HFFc6 (cell line): ENCODE measurements at regions not wholly inside any gene's neighbourhood (a gene's known extent, or its start where the extent isn't known, plus 50 kb on each side); places are given as distances from the start of the nearest gene placed in this dataset.
A peak's percentile ranks its signal among the peaks of the same experiment; 100 is the strongest.

Experiments used
- DNase-seq: peaks from one replicate; pipeline ENCODE4 v3.0.0-alpha.2; 2018
- H3K27ac Mint-ChIP-seq: 2 replicates; pipeline ENCODE4 v1.8.0; 2020; ENCODE audit warnings: mild to moderate bottlenecking, mixed read lengths
- H3K27me3 Mint-ChIP-seq: 2 replicates; pipeline ENCODE4 v1.8.0; 2021; ENCODE audit warnings: mild to moderate bottlenecking, moderate library complexity, mixed read lengths; ENCODE audit not compliant: insufficient read depth
- H3K36me3 Mint-ChIP-seq: 2 replicates; pipeline ENCODE4 v1.8.0; 2021; ENCODE audit warnings: low read depth, mixed read lengths
- H3K4me1 Mint-ChIP-seq: 2 replicates; pipeline ENCODE4 v1.8.0; 2020; ENCODE audit warnings: low read depth, mixed read lengths
- H3K4me3 Mint-ChIP-seq: 2 replicates; pipeline ENCODE4 v1.8.0; 2020; ENCODE audit warnings: mild to moderate bottlenecking, moderate library complexity, mixed read lengths
- H3K9me3 Mint-ChIP-seq: 2 replicates; pipeline ENCODE4 v1.8.0; 2020; ENCODE audit warnings: mild to moderate bottlenecking, mixed read lengths
- TF ChIP-seq, protein P1 (sequence below): fragments of 200-600 bp; sonication (generic); IDR thresholded peaks from 2 replicates; pipeline ENCODE4 v1.5.0; 2021; ENCODE audit warnings: antibody characterized with exemption, mild to moderate bottlenecking

DNA sequence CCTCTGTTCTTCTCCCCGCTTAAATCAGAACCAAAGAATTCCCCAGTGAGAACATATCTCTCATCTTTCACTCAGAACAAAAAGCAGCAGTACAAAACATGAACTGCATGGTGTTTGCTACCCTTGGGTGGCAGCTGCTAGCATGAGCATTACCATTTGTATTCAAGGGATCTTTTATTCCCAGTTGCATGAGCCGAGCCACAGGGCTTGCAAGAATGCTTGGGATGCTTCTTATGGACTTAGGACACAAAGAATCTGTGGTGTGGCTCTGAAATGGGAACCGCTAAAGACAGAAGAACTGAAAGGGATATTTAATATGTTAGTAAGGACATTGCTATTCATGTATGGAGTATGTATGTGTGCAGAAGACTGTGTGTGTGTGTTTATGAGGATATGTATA, 190.6 kb downstream of the TMX1 start:
- DNase-seq: no peak
- H3K36me3 Mint-ChIP-seq: no peaks in the 10 kb centered on the region
- no peaks in the 10 kb centered on the region for H3K9me3 Mint-ChIP-seq
- no peaks in the 10 kb centered on the region; the same call in 1 of the 2 replicates for H3K27me3 Mint-ChIP-seq
- peak overlapping the region; percentile 45; the same call in 1 of the 2 replicates for H3K4me3 Mint-ChIP-seq
- H3K27ac Mint-ChIP-seq: peak overlapping the region; percentile 34; the same call in 1 of the 2 replicates
- peaks cover 37% of the 10 kb centered on the region for H3K4me1 Mint-ChIP-seq
- TF ChIP-seq, protein P1, sequence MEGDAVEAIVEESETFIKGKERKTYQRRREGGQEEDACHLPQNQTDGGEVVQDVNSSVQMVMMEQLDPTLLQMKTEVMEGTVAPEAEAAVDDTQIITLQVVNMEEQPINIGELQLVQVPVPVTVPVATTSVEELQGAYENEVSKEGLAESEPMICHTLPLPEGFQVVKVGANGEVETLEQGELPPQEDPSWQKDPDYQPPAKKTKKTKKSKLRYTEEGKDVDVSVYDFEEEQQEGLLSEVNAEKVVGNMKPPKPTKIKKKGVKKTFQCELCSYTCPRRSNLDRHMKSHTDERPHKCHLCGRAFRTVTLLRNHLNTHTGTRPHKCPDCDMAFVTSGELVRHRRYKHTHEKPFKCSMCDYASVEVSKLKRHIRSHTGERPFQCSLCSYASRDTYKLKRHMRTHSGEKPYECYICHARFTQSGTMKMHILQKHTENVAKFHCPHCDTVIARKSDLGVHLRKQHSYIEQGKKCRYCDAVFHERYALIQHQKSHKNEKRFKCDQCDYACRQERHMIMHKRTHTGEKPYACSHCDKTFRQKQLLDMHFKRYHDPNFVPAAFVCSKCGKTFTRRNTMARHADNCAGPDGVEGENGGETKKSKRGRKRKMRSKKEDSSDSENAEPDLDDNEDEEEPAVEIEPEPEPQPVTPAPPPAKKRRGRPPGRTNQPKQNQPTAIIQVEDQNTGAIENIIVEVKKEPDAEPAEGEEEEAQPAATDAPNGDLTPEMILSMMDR: no peak

DNA sequence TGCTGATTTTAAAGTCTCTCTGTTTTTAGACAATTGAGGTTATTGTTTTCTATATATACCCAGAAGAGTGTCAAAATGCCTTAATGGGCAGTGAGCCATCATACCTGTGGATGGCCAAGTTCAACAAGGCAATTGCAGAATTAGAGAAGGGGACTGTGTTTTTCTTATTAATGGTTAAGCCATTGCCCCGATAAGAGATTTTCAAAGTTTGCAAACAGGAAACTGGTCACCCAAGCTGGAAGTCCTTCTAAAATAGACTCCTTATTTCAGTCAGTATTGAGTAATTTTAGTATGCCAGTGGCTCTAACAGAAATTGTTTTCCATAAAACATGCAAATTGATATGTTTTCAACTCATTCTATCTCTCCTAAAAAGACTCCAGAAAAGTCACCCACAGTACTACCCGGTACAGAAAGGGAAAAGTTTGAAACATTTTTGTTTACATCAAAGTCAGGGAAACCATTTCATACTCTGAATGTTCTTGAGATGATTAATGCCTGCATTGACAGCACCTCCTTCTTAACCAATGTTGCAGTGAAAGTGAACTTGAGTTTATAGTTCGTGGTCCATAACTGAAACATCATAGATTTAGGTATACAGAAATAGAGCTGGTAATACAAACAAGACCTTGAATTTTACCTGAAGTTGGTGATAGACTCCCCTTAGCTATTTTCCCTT, 191.1 kb downstream of the TMX1 start:
- H3K27me3 Mint-ChIP-seq: no peaks in the 10 kb centered on the region; the same call in 1 of the 2 replicates
- no peaks in the 10 kb centered on the region for H3K9me3 Mint-ChIP-seq
- peak overlapping the region; percentile 34 for H3K27ac Mint-ChIP-seq
- peak overlapping the region; percentile 51 for H3K4me3 Mint-ChIP-seq
- TF ChIP-seq, protein P1: no peak
- DNase-seq: no peak
- peaks cover 4% of the 10 kb centered on the region; the same call in 1 of the 2 replicates for H3K36me3 Mint-ChIP-seq
- H3K4me1 Mint-ChIP-seq: peaks cover 37% of the 10 kb centered on the region

DNA sequence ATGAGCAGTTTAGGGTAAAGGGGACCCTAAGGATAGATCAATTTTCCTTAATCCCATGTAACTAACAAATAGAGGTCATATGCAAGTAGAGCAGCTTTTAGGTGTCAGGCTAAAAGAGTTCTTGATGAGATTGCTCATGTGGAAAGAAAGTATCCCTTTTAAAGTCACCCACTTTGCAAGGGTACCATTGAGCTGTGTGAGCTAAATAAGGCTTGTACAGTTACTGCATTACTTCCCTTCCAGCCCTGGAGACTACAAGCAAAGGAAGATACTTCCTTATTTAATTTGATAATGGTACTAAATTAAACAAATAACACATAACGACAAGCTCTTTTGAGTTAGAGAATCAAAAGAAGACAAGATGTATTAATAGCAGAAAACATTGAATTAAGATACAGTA, 191.7 kb downstream of the TMX1 start:
- Mint-ChIP-seq H3K4me1 (peaks cover 37% of the 10 kb centered on the region), H3K9me3 (no peaks in the 10 kb centered on the region), H3K4me3 (no peak overlapping the region), H3K27ac (no peak overlapping the region), H3K27me3 (no peaks in the 10 kb centered on the region; the same call in 1 of the 2 replicates), H3K36me3 (peaks cover 10% of the 10 kb centered on the region)
- no peak for DNase-seq
- TF ChIP-seq, protein P1: no peak

DNA sequence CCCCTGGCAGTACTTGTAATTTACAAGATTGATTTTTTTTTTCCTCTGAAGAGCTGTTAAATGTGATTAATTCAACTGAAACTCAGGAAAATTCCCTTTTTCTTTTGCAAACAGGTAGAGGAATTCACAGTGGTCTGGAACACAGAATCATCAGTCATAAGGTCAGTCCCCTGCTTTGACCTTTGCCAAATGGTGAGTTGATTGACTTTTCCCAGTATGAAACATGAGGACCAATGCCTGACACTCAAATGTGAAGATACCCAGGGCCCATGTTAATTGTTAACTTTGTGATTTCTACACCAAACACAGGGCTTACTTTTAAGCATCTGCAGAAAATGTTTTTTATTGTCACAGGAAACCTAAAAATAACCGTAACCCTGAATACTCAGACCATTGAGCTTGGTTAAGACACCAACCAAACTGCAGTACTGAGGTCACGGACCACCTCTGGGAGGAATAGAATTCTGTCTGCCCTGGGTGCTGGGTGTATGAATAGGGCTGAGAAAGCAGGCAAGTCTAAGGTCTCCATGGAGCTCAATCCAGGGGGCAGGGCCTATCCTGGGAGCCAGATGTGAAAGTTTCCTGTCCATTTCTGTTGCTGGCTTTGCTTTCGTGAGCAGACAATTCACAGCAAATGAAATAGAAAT, 192.4 kb downstream of the TMX1 start:
- H3K36me3 Mint-ChIP-seq: peaks cover 10% of the 10 kb centered on the region
- H3K27ac Mint-ChIP-seq: no peak overlapping the region
- no peaks in the 10 kb centered on the region for H3K9me3 Mint-ChIP-seq

DNA sequence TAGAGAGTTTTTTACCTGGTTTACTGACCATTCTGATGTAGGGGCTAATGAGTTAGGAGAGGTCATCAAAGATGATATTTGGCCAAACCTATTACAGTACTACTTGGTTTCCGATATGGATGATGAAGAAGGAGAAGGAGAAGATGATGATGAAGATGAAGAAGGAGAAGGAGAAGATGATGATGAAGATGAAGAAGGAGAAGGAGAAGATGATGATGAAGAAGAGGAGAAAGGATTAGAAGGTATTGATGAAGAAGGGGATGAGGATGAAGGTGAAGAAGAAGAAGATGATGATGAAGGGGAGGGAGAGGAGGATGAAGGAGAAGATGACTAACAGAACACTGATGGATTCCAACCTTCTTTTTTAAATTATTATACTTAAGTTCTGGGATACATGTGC, 196.6 kb downstream of the TMX1 start:
- TF ChIP-seq, protein P1: no peak
- Mint-ChIP-seq H3K36me3 (peaks cover 10% of the 10 kb centered on the region), H3K9me3 (no peaks in the 10 kb centered on the region), H3K27ac (no peak overlapping the region), H3K4me1 (peaks cover 33% of the 10 kb centered on the region), H3K4me3 (no peak overlapping the region), H3K27me3 (no peaks in the 10 kb centered on the region; the same call in 1 of the 2 replicates)
- no peak for DNase-seq

More for the DNA sequence above, 192.4 kb downstream of the TMX1 start:
- H3K27me3 Mint-ChIP-seq: no peaks in the 10 kb centered on the region; the same call in 1 of the 2 replicates
- peaks cover 37% of the 10 kb centered on the region for H3K4me1 Mint-ChIP-seq
- DNase-seq: no peak
- TF ChIP-seq, protein P1: no peak
- H3K4me3 Mint-ChIP-seq: no peak overlapping the region
